CD4-positive, alpha-beta T cell treated with Interleukin-2 at 100 ng/mL for 4 hours (primary cell): ENCODE measurements at regions not wholly inside any gene's neighbourhood (a gene's known extent, or its start where the extent isn't known, plus 50 kb on each side); places are given as distances from the start of the nearest gene placed in this dataset.
"Not testable (repeated sequence)": the region's sequence is repeated elsewhere in the genome, so short reads cannot be mapped to it uniquely, and the experiment has no call there.

Experiments
- DNase-seq: peaks from one replicate; pipeline ENCODE4 v3.0.0-alpha.2; 2020; ENCODE audit warnings: low spot score

- DNase-seq = no peak
These were observed 194.8 kb downstream of the LRRC70 start for GRCh38 chr5:62773460-62773859.

GRCh38 chr5:62771341-62771740 is 192.7 kb downstream of the LRRC70 start:
- DNase-seq = no peak

GRCh38 chr5:62767650-62768049 is 189.0 kb downstream of the LRRC70 start:
- DNase-seq = no peak

- DNase-seq = no peak
These were observed 188.5 kb downstream of the LRRC70 start for GRCh38 chr5:62767077-62767476.

GRCh38 chr5:62762503-62762902 is 183.9 kb downstream of the LRRC70 start:
- no peak for DNase-seq

- not testable (repeated sequence) for DNase-seq
These were observed 179.1 kb downstream of the LRRC70 start for GRCh38 chr5:62757686-62758085.

- DNase-seq = not testable (repeated sequence)
These were observed 174.4 kb downstream of the LRRC70 start for GRCh38 chr5:62752998-62753367.

GRCh38 chr5:62752056-62752997 is 173.7 kb downstream of the LRRC70 start:
- DNase-seq = not testable (repeated sequence)

GRCh38 chr5:62742207-62742606 is 163.6 kb downstream of the LRRC70 start:
- DNase-seq = no peak

- no peak for DNase-seq
These were observed 163.1 kb downstream of the LRRC70 start for GRCh38 chr5:62741761-62742160.

GRCh38 chr5:62737766-62738165 is 159.1 kb downstream of the LRRC70 start:
- DNase-seq = no peak

- DNase-seq = no peak
These were observed 154.1 kb downstream of the LRRC70 start for GRCh38 chr5:62732677-62733121.

GRCh38 chr5:62731022-62731421 is 152.4 kb downstream of the LRRC70 start:
- DNase-seq = no peak

GRCh38 chr5:62729675-62730074 is 151.1 kb downstream of the LRRC70 start:
- DNase-seq = no peak

GRCh38 chr5:62727861-62728260 is 149.2 kb downstream of the LRRC70 start:
- no peak for DNase-seq

GRCh38 chr5:62727184-62727583 is 148.6 kb downstream of the LRRC70 start:
- no peak for DNase-seq

- no peak for DNase-seq
These were observed 143.7 kb downstream of the LRRC70 start for GRCh38 chr5:62722360-62722759.

GRCh38 chr5:62720031-62720441 is 141.4 kb downstream of the LRRC70 start:
- DNase-seq = no peak

GRCh38 chr5:62719061-62719720 is 140.6 kb downstream of the LRRC70 start:
- DNase-seq = no peak

GRCh38 chr5:62718324-62718723 is 139.7 kb downstream of the LRRC70 start:
- DNase-seq = no peak

GRCh38 chr5:62717301-62717933 is 138.8 kb downstream of the LRRC70 start:
- no peak for DNase-seq

GRCh38 chr5:62714296-62714695 is 135.7 kb downstream of the LRRC70 start:
- DNase-seq = no peak
